Medulla oblongata (tissue), 1 donor: ENCODE measurements at regions not wholly inside any gene's neighbourhood (a gene's known extent, or its start where the extent isn't known, plus 50 kb on each side); places are given as distances from the start of the nearest gene placed in this dataset.
A peak's percentile ranks its signal among the peaks of the same experiment; 100 is the strongest.

Experiments
- DNase-seq: peaks from one replicate; pipeline ENCODE4 v3.0.0-alpha.2; 2015; ENCODE audit errors: extremely low spot score

DNA sequence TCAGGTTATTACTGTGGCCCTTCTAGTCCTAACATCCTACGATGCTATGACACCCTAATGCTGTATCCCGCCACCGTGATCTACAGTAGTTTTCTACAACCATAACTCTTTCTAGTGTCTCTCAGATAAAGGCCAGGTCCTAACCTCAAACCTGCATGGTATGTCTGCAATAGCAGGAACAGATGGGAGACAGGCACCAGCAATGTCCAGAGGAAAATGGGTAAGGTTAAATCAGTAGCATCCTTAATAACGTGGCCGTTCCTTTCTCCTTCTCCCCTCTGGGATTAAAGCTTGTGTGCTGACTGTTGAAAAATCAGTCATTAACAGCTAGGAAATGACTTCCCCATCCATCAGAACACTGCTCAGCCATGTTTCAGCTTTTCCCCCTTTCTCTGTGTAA is 321.9 kb upstream of the NPVF start:
- DNase-seq, result no peak

DNA sequence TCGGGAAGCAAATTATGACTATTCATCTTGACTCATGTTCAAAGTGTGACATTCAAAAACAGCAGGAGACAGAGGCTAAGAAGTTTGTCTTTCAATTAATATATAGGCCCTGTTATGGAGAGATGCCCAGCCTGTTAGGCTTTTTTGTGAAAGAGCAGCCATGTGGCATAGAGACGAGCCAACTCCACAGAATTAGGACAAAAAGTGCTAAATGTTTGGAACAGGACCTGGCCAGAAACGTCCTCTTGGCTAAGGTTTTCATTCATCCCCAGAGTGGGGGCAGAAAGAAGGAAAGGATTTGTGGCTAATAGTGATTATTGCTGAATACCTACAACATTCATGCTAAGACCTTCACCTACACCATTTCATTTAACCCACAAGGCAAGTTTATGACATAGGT is 324.7 kb upstream of the NPVF start:
- peak; percentile 62 for DNase-seq

DNA sequence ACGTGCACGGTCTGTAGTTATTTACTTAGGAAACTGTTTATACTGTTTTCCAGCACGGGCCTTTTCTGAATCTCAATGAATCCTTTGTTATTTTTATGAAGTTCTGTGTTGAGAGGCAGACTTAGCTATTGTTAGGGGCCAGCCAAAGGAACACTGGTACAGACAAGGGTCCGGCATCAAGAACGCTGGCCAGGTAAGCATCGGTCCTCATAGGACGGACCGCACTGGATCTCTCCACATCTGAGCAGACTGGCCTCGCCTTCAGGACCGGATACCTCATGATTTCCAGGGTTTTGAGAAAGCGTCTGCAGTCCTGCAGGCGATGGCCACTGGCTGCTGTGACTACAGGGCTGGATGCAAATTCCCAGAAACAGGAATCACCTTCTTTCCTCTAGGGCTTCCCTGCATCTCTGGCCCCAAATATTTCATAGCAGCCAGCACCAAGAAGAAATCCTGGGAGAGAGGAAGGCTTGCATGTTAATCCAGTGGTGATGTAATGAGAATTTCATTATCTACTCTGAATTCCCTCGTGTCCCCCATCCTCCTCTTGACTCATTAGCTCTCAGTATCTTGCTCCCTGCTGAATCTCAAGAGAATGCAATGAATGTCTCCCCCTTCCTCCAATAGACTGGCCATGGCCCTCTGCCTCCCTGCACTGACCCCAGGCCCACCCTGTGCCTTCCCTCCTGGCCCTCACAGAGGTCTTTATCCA is 325.4 kb upstream of the NPVF start:
- no peak for DNase-seq

DNA sequence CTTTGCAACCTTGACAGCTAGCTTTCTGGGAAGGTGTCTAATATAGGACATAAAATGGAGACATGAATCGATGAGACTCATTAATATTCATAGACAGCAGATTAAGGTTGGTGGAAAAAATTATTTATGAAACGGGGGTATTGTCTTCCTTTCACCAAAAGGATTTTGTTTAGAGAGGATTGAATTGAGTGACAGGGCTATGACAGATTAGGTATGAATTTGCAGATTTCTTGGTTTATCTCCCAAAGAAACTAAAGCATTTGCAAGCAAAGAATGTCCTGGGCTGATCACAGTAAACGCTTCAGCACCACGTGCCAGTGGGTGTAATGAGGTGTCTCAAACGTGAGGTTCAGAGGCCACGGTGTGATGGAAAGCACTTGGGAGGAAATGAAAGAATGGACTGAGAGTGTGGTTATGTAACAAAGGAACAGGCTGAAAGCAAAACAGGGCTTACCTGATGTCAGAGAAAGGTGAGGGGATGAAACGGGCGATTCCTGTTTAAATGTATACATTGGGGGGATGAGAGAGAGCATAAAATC is 329.2 kb upstream of the NPVF start:
- DNase-seq, result no peak

DNA sequence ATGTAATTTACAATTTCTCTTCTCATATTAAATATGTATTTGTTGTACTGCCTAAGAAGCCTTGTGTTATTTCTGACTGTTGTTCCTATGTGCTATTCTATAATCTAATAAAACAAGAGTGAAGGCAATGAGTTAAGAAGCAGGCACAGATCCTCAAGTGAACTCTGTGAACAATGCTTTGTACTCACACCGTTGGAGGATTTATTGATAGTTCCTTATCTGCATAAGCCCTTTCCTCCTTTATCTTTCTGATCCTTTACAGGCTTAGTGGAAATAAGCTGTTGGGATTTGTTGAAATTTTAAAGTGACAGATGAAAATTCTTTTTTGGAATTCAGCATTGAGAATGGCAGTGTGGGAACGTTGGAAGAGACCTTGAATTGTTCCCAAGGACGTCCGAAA is 329.6 kb upstream of the NPVF start:
- DNase-seq, result no peak

DNA sequence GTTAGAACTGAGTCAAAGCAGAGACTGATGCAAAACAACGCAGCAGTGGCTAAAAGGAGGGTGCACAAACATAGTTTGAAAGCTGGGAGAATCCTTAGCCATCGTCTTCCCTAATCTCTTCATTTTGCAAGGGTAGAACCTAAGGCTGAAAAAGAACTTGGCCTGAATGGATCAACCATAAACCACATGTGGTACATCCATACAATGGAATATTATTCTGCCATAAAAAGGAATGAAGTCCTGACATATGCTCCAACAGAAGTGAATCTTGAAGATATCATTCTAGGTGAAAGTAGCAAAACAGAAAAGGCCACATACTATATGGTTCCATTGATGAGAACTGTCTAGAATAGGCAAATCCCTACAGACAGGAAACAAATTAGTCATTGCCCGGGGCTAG is 330.3 kb upstream of the NPVF start:
- DNase-seq, result no peak

DNA sequence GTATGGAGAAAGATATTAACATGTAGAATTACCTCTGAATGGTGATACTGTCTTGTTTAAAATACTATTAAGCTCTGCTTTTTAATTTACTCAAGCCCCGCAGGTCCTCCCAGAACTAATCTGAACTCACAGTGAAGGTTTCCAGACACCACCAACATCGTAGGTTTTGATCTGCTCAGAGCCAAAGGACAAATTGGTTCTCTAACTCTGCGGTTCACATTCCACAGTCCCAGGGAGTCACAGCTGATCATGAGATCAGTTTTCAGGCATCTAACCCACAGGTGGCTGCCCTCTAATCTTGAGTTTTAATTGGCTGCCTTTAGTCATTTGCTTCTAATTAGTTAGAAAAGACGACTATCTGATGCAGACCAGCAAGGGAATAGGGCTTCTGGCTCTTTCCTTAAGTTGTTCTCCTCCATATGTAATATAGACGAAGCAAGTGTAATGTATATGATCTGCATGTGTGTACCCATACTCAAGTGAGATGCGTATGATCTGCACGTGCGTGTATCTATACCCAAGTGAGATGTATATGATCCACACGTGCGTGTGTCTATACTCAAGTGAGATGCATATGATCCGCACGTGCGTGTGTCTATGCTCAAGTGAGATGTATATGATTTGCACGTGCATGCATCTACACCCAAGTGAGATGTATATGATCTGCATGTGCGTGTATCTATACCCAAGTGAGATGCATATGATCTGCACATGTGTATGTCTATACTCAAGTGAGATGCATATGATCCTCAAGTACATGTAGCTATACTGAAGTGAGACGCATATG is 331.5 kb upstream of the NPVF start:
- DNase-seq, result no peak

DNA sequence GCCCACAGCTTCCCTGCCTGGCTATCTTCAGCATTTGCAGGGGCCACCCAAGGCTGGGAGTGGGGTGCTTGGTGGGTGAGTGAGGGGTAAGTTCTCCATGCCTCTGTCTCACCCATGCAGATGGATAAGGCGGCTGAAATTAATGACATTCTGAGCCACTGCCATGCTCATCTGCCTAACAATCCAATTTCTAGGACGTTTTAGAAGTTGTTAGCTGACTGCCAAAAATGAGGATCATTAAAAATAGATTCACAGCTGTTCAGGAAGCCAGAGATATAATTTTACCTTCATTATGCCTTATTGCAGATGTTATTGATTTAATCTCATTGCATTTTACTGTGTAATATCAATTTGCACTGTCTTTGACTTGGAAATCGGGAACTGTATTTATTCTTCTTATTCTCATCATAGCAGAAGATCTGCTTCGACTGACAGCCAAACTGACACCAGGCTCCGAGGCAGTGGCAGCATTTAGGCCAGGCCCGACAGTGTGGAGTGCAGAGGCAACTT is 334.4 kb upstream of the NPVF start:
- DNase-seq, result no peak

DNA sequence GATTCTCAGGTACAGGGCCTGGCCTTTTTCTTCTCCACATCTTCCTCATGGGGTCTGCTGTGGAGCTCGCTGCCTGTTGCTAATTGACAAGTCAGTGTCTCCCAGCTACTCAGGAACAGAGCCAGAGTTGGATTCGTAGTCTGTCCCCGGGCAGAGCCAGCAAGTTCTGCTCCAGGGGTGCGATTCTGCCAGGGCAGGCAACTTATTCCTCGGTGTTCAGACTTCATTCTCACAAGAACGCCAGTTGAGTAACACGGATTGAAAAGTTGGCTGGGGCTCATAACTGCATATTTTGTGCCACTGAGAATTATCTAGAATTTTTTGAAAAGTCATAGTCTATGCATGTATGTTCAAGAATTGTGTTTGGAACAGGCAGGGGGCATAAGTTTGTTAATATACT is 336.7 kb upstream of the NPVF start:
- peak; percentile 64 for DNase-seq

DNA sequence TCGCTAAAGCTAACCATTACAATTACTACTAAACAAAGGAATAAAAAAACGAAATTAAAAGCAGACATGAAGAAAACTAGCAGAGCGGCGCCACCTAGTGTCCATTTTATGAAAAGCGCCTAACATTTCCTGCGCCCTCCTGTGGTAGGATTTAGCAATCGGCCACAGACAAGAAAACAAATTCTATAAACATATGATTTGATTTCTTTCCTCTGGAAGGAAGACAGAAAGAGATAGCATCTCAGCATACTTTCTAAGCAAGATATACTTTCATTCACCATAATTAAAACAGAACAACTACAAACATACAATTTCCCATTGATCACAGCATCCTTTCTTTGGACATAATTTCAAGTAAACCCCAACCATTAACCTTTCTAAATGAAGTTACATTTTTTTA is 337.7 kb upstream of the NPVF start:
- peak; percentile 85 for DNase-seq

DNA sequence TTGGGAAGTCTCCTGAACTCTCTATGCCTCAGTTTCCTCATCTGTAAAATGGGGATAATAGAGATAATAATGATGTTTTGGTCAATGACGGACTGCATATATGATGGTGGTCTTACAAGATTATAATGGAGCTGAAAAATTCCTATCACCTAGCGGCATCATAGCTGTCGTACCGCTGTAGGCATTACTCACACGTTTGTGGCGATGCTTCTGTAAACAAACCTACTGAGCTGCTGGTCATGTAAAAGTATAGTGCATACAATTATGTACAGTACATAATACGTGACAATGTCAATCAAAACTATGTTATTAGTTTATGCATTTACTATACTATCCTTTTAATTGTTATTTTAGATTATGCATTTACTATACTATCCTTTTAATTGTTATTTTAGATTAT is 339.1 kb upstream of the NPVF start:
- DNase-seq, result no peak

DNA sequence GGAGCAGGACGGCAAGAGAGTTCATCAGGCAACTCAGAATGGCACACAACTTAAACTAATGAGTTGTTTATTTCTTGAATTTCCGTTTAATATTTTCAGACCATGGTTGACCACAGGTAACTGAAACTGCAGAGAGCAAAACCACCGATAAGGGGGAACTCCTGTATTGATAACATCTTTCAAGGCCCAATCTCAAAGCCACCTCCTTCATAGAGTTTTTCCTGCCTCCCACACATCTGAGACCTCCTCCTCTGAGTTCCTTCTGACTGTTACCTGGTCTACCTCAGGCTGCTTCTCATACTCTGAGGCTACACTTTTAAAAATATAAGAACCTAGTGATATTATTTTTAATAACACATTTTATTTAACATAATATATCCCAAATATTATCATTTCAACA is 341.5 kb upstream of the NPVF start:
- DNase-seq, result no peak

DNA sequence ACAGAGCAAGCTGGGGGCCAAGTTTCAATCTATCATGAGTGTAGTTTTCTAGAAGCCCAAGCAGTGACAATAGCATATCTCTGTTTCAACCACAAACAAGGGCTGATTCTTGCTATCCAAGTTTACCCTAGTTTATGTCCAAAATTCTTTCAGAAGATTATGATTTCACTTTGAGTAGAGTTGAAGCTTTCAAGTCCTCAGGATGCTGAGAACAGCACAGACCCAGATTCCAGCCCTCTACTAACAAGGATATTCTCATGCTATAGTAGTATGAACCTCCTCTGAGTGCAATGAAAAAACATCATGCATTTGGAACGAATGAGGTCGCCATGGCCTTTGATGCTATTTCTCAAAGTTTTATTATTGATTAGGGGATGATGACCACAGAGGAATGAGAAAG is 344.1 kb upstream of the NPVF start:
- DNase-seq, result no peak

DNA sequence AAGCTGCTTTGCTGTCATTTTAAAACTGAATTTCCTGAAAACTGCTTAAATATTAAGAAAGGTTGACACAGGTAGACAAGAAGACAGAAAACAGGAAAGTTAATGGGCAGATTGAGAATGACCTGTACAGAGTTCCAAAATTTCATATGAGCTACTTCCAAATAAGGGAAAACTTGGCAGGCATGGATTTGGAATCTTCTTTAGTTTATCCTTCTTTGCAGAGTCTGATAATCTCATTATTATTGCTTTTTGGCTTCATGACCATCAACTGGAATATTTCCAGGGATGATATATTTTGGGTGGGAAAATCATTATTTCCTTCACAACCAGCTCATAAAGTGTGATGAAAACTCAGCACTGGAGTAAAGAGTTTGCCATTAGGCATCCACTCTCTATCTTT is 346.5 kb upstream of the NPVF start:
- DNase-seq, result no peak

DNA sequence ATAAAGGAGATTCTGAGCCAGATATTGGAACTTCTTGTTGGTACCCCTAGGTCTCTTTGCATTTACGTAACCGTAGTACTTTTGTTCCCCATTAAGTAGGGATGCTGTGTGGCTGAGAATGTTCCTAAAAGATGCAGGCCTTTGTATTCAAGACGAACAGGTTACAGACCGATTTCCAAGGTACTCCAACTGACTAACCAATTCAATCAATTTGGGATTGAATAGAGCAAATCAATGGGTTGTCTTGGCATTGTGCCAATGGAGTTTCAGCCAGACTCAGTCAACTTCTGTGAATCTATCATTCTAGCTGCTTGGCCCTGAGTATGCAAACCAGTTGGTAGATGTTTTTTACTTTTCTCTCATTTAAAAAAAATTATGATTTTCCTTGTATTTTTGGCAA is 347.3 kb upstream of the NPVF start:
- DNase-seq, result no peak

DNA sequence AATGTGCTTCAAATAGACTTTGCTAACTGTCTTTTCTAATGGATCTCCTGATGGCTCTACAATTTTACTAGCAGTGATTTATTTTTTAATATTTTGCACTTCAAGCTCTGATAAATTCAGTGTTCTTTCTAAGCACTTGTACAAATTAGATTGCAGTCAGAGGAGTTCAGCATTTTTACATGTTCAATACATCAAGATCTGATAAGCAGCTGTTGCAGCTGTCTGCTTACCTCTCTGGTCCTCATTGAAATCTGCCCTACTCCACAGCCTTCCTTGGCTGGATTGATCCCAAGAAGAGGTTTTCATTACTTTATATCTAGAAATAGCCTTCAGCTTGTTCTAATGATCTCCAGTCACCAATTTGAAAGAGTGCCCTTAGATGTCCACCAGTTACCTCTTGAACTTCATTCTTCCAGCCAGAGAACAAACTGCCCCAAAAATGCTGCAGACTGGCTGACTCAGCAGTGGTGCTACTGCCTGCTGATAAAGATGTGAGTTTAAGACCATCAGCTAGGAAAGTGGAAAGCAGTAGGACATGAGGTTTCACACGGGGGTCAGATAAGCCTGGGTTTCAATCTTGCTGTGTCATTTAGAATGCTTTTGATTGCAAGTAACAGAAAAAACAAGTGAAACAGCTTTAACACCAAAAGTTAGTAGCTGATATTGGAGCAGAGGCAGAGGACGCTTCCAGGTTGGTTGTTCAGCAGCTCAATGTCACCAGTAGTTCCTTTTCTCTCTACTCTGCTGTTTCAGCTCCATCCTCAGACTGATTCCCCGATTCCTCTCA is 350.9 kb upstream of the NPVF start:
- DNase-seq, result no peak

DNA sequence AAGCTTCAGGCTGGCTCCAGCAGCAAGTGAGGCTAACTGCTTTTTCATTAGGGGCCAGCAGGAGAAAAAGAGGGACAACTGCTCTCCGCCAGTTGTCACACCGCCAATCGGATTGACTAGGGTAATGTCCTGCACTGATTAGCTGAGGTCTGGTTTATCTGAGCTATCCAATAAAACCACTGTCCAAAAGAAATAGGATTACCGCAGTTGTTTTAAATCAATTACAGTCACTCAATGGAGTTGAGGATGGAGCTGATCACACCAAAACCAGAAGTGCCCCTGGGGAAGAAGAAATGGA is 351.4 kb upstream of the NPVF start:
- no peak for DNase-seq

DNA sequence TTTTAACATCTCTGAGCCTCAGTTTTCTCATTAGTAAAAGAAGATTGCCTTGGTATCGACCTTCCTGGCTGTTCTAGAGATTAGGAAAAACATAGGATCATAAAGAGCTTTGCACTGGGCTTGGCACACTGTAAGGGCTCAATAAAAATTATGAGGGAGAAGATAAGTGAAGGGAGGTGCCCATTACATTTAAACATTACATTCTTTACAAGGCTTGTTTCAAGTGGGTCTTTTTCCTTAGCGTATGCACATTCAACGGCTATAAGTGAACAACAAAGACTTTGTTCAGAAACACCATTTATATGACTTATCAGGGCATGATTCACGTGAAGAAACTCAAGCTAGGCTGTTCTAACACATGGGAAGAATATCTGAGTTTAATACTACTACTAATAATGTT is 351.9 kb upstream of the NPVF start:
- no peak for DNase-seq

DNA sequence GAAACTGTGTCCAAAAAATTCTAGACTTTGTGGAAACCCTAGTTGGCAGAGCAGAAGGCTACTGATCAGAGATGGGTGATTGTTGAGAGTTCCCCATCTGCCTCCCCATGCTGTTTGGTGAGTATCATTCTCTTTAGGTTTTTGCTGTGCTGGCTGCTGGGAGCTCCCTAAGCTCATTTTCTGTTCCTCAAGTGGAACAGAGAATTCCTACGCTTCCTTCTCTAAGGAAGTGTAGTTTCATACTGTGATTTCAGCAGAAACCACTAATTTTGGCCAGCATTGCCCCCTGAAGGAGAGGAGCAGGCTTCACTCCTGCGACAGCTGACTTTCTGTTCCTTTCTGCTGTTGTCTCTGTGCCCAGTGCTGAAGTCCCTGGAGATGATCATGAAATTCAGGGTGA is 355.3 kb upstream of the NPVF start:
- DNase-seq, result peak; percentile 53

DNA sequence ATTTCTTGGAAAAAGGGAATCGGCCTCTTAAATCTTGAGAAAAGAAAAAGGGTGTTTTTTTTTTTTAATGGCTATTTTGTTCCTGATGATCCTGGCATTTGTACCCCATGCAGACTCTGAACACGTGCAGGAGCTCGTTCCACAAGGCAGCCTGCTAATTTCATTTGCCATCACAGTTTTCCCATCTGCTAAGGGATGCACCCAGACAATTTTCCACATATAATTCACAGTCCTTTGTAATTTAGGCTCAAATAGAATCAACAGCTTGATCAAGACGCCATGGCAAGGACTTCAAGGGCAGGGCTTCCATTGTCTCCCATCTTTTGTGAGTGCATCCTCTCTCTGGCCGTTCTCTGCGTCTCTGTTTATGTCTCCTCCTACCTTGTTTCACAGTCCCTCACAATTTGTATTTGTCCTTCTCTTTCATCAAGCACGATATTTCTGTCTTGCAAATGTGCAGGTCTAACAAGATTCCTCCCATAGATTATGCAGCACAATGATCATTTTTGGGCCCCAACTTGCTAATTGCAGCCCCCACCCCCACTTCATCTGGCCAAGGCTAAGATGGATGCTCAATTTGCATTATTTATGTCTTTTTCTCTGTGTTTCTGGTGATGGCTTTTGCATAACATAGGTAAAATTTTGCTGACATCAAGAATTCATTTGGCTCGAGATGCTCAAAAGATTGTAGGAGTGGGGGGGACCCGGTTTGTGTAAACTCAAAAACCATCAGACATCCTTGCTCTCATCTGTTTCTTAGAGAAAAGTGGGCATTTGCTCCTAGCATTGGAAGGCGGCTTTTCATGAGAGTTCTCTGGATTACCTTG is 356.0 kb upstream of the NPVF start:
- no peak for DNase-seq

DNA sequence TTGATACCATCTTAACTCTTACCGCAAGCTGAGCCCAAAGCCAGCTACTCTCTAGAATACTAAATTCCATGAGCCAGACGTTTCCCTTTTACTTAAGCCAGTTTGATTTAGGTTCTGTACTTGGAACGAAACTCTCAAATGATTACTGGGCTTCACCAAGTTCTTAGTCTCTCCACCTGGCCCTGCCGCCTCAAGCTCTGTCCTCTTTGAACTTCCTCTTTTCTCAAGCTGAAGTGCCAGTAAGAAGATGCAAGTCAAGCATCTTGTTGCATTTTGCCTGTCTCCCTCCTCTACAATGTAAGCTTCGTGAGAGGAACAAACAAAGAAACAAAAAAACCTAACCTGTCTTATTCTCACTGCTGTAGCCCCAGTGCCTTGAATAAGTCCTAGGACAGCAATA is 358.2 kb upstream of the NPVF start:
- DNase-seq, result peak; percentile 33

DNA sequence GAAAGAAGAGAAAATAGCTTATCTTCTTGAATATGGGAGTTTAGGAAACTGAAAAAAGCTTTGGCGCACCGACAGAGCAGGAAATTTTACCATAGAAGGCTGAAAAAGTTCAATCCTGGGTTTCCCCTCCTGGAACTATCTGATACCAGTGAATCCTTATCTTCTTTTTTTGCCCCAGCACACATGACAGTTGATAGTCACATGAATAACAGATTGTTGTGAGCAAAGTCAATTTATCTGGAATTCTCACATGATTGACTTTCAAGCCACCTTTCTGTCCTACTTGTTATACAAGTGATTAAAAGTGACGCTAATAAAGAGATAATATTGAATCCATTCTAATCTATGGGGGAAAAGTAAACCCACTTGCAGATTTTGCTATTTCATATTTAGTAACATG is 365.8 kb upstream of the NPVF start:
- no peak for DNase-seq
